Tibial nerve (tissue), 4 donors: ENCODE measurements at regions not wholly inside any gene's neighbourhood (a gene's known extent, or its start where the extent isn't known, plus 50 kb on each side); places are given as distances from the start of the nearest gene placed in this dataset.

Source experiments
- CTCF ChIP-seq, 5 experiments: fragments of 200-600 bp in 3 of 5; fragments of 450-650 bp in 2 of 5; sonication (generic) in 3 of 5; IDR thresholded peaks; one replicate each; pipeline ENCODE4 v1.5.1; 2016 to 2019; ENCODE audit warnings: antibody characterized with exemption in 5 of 5, mild to moderate bottlenecking in 3 of 5, moderate library complexity in 2 of 5
- EP300 ChIP-seq, 2 donors: sonication (generic); formaldehyde crosslinking; IDR thresholded peaks; one replicate each; pipeline ENCODE4 v1.6.1; 2017; ENCODE audit warnings: antibody characterized with exemption in 2 of 2, mild to moderate bottlenecking in 1 of 2
- POLR2A ChIP-seq, 2 donors: fragments of 450-650 bp; IDR thresholded peaks; one replicate each; pipeline ENCODE4 v1.6.1; 2017; ENCODE audit warnings: antibody characterized with exemption in 2 of 2, mild to moderate bottlenecking in 2 of 2, moderate library complexity in 2 of 2

GRCh38 chr7:57211428-57212100 is 79.3 kb upstream of the ZNF479 start:
- TF ChIP-seq POLR2A (IDR thresholded peaks at IDR 0.05): no peak
- no peak for TF ChIP-seq CTCF (IDR thresholded peaks at IDR 0.05)
- no peak for TF ChIP-seq EP300 (IDR thresholded peaks at IDR 0.05)
